ENCODE measurements at regions not wholly inside any gene's neighbourhood (a gene's known extent, or its start where the extent isn't known, plus 50 kb on each side); places are given as distances from the start of the nearest gene placed in this dataset.

DNA sequence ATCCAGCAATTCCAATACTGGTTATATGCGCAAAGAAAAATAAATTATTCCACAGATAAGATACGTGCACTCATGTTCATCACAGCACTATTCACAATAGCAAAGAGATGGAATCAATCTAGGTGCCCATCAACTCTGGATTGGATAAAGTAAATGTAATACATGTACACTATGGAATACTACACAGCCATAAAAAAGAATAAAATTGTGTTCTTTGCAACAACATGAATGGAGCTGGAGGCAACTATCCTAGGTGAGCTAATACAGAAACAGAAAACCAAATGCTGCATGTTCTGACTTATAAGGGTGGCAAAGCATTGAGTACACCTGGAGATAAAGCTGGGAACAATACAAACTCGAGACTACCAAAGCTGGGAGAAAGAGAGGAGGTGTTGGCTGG is 787.3 kb downstream of the KCNT2 start:
- DNase-seq (ENCODE audit: low read depth), result no peak

DNA sequence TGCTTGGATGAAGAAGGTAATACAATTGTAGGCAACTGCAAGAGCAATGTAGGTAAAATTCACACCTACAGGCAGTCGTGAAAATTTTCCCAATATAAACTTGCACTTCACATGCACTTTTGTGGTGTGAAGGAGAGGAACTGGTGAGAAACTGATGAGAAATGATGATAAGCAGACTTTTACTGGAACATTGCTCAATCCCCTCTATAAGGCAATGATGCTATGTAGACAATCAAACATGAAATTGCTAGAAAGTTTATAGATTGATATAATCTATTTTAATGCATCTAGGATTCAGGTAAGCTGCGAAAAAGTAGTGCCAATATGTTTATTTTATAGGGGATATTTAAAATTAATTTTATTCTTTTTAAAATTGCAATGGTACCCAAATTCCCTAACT is 802.2 kb downstream of the KCNT2 start:
- DNase-seq (ENCODE audit: low read depth), result no peak

DNA sequence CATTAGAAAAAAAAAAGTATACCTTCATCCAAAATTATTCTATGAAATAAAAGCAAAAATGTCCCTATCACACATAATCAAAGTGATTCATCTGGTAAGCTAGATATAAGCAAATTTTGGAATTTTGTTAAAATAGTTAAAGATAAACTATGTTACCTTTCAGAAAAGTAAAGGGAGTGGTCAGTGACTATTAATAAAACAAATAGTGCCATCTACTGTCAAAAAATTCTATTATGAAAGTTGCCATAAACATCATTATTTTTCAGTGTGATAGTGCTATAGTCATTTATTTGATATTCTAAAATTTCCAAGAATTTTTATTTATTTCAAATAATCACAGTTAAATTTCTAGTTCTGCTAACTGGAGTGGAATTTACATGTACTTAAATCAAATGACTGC is 803.7 kb downstream of the KCNT2 start:
- no peak for DNase-seq (ENCODE audit: low read depth)

DNA sequence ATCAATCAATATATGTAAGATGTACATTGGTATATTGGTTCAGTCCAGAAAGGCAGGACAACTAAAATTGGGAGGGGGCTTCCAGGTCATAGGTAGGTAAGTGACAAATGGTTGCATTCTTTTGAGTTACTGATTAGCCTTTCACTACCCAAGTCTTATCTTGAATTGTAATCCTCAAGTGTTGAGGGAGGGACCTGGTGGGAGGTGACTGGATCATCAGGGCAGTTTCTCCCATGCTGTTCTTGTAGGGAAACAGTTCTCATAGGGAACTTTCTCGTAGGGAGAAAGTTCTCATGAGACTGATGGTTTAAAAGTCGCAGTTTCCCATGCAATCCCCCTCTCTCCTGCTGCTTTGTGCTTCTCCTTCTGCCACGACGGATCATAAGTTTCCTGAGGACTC is 809.2 kb downstream of the KCNT2 start:
- DNase-seq (ENCODE audit: low read depth), result no peak

DNA sequence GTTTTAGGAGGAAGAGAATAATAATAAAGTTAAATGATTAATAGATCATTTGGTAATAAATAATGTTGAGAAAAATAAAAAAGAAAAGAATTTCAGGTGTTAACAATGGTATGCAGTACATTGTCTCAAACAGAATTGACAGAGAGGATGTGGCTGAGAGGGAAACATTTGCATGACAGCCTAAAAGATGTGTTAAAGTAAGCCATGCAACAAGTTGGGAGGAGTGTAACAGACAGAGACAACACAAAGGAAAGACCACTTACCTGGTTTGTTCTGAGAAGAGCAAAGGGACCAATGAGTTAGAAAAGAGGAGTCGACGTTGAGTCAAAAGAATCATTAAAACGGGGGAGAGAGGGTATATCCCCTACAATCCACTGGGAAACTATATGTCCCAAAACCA is 814.0 kb downstream of the KCNT2 start:
- DNase-seq (ENCODE audit: low read depth), result no peak

DNA sequence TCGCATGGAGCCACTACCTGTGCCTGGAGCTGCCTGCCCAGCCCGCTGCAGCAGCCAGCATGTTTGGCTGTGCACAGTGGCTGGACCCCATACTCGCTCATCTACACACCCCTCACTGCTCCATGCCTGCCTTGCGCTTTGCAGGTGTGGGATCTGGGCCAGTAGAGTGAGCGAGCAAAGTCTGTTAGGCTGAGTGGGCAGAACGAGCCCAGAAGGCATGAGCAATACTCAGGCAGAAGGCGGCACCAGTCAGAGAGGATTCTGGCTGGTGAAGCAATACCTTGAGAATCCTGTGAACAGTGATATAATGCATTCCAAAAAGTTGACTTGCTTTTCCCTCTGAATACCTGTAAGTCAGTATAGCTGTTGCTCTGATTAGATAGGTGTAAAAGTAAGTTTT is 816.4 kb downstream of the KCNT2 start:
- DNase-seq (ENCODE audit: low read depth), result no peak

DNA sequence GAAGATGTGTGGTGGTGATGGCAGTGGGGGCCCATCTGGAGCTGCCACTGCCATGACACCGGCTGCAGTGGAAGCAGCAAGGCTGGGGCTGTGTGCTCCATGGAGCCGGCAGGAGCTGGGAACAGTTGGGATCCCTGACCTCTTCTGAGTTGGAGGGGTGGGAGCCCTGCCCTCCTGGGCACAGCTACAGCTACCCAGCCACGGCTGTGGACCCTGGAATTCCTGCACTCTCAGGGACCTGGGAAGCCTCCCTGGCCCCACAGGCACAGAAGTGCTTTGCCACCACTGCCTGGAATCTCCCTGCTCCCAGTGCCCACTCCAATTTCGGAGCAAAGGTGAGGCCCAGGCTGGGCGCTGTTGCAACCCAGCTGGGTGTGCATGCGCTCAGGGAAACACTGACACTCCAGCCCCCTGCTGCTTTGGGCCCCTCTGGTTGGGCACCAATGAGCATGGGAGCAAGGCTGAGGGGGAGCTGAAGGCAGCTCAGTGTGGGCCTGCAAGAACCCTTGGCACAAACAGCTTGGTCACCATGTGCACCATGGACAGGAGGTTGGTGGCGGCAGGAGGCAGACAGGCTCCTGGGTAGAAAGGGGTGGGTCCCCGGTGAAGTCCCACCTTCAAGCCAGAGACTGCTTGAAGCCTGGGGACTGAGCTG is 817.6 kb downstream of the KCNT2 start:
- no peak for DNase-seq (ENCODE audit: low read depth)

DNA sequence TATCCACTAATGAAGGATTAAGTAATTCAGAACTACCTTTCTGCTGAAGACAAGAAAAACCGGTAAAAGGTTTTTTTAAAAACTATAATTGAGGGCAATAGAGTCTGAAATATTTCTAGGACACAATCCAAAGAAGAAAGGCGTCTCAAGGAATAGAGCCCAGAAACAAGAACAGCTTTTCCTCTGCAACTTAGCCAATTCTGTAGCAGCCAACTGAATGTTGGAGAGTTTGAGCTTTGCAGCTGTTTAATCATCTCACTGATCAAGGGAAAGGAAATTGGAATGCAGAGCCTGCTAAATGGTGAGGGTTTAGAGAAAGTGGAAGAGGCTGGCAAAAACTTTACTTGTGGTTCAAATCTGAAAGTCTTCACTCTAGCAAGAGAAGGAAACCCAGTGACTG is 818.9 kb downstream of the KCNT2 start:
- DNase-seq (ENCODE audit: low read depth), result no peak

DNA sequence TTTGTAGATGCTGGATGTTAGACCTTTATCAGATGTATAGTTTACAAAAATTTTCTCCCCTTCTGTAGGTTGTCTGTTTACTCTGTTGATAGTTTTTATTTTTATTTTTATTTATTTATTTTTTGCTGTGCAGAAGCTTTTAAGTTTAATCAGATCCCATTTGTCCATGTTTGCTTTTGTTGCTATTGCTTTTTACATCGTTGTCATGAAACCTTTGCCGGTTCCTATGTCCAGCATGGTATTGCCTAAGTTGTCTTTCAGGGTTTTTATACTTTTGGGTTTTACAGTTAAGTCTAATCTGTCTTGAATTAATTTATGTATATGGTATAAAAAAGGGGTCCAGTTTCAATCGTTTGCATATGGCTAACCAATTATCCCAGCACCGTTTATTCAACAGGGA is 819.5 kb downstream of the KCNT2 start:
- no peak for DNase-seq (ENCODE audit: low read depth)

DNA sequence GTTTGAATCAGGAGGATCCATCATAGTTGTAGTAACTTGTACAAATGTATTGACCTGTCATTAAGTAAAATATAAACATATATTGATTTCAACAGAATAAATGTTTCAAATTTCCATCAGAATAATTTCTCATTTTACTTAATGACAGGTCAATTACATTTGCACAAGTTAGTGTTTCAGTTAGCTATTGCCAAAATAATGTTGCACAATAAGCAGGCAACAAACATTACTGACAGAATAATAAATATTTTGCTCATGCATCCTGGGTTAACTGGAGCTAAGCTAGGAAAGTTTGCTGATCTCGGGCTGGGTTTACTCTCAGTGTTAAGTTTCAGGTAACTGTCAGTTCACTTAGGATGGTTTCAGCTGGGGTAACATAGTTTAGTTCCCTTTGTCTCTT is 822.4 kb downstream of the KCNT2 start:
- DNase-seq (ENCODE audit: low read depth), result no peak

DNA sequence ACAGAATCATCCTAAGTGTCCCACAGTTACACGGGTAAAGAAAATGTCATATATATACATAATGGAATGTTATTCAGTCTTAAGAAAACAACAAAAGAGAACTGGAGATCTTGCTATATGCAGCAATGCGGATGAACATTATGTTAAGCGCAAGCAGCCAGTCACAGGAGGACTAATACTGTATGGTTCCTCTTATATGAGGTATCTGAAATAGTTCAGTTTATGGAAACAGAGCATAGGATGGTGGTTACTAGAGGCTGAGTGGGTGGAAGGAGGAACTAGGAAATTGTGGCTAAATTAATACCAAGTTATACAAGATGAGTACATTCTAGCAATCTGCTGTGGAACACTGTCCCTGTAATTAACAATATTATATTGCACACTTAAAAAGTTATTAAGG is 834.3 kb downstream of the KCNT2 start:
- no peak for DNase-seq (ENCODE audit: low read depth)

DNA sequence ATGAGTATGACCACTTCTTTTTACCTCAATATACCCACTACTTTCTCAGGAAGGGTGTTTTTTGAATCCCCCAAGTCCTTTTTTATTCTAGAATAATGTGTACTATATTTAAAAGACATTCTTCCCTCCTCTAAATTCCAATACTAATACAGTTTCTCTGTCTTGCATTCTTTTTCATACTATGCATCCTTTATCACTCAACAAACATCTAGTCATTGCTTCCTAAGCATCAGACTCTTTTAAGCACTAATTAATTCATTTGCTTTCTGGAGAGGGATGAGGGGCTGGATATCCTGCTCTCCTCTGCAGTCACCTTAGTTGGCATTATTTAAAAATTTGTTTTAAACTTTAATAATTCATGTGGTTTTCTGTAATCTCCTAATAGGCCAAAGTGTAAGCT is 838.8 kb downstream of the KCNT2 start:
- no peak for DNase-seq (ENCODE audit: low read depth)

DNA sequence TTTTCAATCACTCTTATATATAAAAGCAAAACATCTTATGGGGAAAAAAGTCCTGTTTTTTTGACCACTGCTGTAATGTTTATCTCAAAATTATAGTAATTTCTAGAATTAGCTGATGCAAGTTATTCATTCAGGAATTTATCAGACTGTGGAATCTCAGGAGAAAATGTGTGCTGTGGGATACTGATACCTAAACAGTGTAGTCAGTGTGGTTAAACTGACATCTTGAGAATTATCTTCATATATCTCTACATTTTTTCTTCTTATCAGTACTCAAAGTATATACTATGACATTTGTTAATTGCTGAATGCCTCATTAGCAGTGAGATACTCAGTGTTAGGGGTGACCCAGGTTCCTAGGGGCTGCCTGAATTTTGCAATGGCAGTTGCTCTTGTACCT is 839.3 kb downstream of the KCNT2 start:
- DNase-seq (ENCODE audit: low read depth), result no peak

DNA sequence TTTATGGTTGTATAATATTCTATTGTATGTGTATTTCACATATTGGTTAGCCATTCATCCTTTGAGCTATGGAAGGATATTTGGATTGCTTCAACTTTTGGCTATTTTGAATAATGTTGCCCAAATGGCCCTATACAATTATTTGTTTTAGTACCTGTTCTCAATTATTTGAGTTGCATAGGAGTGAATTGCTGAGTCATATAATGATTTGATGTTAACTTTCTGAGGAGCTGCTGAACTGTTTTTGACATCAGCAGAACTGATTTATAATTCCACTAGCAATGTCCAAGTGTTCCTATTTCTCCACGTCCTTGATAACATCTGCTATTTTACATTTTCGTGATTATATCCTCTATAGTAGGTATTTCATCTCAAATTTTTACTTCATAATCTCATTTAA is 839.9 kb downstream of the KCNT2 start:
- DNase-seq (ENCODE audit: low read depth), result no peak

DNA sequence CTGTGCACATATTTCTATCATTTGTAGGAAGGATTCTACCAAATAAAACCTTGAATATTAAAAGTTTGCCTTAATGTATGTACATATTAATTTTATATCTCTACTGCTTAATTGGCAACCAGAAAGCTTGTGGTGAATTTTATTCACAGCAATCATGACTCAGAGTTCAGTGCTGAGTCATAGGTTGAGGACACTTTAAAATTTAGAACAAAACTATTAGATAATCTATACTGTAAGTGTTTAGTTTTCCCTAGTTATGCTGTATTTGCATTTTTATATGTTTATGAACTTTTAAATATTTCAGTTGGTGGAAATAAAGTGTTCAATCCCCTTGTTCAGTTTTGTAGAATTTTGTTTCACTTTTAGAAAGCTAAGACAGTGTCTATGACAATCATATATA is 841.5 kb downstream of the KCNT2 start:
- DNase-seq (ENCODE audit: low read depth), result no peak

DNA sequence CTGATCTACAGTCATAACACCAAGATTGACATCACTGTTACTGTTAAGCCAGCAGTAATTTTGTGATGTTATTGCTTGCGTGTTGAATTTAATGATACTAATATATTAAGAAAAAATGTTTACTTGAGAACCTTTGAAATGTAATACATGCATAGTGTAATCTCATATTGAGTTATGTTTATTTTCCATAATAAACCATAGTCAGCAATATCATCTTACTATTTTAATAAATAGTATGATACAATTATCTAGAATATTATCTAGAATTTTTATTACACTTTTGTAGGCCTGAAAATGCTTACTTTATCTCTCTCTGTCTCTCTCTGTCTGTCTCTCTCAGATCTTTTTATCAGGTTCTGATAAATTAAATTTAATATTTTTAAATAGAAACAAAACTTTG is 843.1 kb downstream of the KCNT2 start:
- DNase-seq (ENCODE audit: low read depth), result no peak

DNA sequence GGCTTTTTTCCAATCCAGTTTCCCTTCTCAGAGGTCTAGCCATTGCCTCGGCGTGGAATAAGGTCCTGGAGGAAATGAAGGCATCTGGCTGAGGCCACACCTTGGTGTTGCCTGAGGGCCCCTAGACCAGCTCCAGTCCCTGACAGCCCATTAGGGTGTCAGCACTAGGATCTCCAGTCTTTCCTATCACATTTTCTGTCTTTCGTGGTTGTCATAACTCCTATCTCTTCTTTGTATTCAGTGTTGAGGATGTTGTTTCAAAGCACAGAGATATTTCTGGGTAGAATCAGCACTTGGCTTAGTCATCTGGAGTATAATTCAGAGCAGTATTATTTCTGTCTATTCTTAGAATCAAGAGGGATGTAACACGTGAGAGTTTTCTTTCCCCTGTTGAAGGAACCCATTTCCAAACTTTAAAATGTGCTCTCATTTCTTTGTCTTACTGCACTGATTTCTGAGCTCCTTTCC is 844.3 kb downstream of the KCNT2 start:
- no peak for DNase-seq (ENCODE audit: low read depth)

DNA sequence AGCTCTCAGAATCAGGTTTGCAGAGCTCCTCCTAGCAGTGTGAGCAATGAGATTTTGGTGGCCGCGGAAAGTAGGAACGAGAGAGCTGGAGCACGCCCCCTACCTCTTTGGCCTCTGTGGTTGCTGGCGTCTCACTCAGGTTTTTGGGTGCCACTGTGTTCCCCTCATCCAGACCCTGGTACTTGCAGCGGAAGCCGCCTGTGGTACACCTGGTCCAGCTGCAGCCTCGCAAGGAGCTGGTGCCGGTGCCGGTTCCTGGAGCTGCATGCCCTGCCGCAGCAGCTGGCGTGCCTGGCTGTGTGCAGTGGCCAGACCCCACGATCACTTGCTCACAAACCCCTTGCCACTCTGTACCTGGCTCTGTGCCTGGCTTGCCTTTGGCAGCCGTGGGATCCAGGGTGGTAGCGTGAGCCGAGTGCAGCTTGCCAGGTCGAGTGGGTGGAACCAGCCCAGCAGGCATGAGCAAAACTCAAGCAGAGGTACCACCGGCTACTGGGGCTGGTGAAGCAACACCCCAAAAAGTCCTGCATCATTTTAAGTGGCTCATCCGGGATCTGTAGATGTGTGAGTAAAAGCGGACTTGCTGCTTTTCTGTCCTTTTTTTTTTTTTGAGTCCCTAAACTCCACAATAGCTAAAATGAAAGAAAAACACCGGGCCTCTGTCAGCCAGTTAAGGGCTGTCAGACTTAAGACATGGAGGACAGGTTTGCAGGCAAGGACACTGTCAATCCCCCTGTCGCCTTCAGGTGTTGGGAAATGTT is 844.9 kb downstream of the KCNT2 start:
- no peak for DNase-seq (ENCODE audit: low read depth)

DNA sequence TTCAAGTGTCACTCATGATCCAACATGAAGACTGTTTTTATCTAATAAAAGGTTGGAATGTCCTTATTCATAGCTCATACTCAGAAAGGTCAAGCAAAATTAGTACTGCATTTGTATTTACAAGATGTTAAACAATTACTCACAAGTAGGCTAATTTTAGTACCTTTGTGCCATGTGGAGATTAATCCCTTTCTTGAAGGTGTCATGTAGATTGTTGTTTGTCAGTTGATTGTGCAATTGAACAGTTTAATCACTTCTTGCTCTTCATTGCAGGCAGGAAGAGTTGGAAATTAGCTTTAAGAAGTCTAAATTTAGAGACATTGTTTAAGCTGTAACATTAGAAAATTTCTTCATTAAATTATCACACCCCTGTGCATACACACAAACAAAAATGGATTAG is 847.1 kb downstream of the KCNT2 start:
- no peak for DNase-seq (ENCODE audit: low read depth)

DNA sequence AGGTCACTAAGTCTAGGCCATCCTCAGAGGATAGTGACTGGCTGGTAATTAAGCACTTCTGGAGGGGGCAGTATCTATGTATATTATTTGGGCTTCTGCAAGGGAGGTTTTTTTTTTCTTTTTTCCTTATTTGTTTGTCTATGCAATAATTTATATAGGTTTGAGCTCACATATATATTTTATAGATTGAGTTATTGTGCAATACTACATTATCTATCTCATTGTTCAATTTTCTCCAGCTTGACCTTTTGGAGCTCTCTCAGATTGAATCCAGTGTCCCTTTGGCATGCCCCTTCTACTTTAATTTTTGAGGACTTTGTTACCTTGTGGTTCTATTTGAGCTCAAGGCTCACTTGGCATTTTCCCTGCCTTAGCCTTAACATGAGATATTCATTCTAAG is 852.1 kb downstream of the KCNT2 start:
- DNase-seq (ENCODE audit: low read depth), result no peak

DNA sequence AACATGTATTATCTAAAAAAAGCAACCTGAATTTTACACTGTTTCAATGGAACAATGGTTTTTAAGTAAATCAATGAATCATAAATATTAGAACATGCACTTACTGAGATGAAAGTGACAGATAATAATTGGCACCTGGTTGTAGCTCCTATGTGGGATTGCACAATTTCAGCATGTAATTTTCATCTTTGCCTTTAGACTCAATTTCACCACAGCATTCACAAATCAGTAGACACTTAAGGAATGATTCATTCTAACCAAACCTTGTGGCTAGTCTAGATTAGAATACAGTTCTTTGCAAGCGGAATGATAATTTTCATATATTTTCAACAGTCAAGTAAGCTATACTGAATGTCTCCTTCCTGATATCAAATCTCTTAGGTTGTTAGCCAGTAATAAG is 853.4 kb downstream of the KCNT2 start:
- no peak for DNase-seq (ENCODE audit: low read depth)

DNA sequence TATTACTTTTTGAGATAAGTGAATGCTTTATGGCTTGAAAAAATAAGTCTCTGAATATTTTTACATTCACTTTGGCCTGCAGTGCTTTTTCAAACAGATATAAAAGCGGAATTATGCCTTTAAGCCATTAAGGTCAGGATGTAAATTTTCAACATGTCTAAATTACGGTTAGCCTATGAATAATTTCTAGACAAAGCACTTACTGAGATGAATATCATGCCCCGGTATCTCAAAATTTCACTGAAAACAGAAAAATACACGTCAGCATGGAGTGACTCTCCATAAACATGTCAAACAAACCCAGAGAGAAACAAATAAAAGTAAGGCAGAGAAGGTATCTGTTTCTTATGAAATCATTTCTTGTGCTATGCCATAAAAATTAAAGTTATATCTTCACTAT is 853.9 kb downstream of the KCNT2 start:
- DNase-seq (ENCODE audit: low read depth), result no peak

DNA sequence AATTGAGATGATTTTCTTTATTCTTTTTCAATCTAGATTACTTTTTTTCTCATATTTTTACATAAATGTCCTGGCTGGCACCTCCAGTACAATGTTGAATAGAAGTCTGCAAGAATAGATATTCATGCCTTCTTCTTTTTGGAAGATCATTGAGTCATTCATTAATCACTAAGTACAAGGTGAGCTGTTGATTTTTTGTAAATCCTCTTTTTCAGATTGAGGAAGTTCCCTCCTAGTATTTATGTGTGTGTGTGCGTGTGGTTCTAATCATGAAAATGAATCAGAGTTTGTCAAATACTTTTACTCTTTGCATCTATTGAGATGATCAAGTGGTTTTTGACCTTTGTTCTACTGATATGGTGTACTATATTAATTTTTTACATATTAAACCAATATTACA is 859.3 kb downstream of the KCNT2 start:
- DNase-seq (ENCODE audit: low read depth), result no peak
